Brain microvascular endothelial cell (primary cell): ENCODE measurements at regions not wholly inside any gene's neighbourhood (a gene's known extent, or its start where the extent isn't known, plus 50 kb on each side); places are given as distances from the start of the nearest gene placed in this dataset.
"Not testable (repeated sequence)": the region's sequence is repeated elsewhere in the genome, so short reads cannot be mapped to it uniquely, and the experiment has no call there.

ENCODE experiments used
- DNase-seq: peaks from one replicate; pipeline ENCODE4 v3.0.0-alpha.2; 2020
- H3K27ac ChIP-seq: fragments of 250-450 bp; sonication (Bioruptor Pico); 2 replicates; pipeline ENCODE4 v1.5.1; 2020; ENCODE audit warnings: mild to moderate bottlenecking, moderate library complexity
- H3K27me3 ChIP-seq: fragments of 250-450 bp; sonication (Bioruptor Pico); replicated peaks from 2 replicates; pipeline ENCODE4 v1.5.1; 2020; ENCODE audit warnings: mild to moderate bottlenecking
- H3K36me3 ChIP-seq: fragments of 250-450 bp; sonication (Bioruptor Pico); replicated peaks from 2 replicates; pipeline ENCODE4 v1.5.1; 2020; ENCODE audit warnings: mild to moderate bottlenecking
- H3K4me3 ChIP-seq: 2 replicates; pipeline ENCODE4 v1.5.1; 2011; ENCODE audit warnings: low read depth, mild to moderate bottlenecking, control low read depth, low read length, moderate library complexity
- in situ Hi-C: cut with HindIII; loops from 2 replicates; pipeline ENCODE4 v1.10.0; 2017; ENCODE audit warnings: low sequenced_read_pairs, low pct_ligation_motif_present
- TF ChIP-seq, protein P1 (sequence below): IDR thresholded peaks from 2 replicates; pipeline ENCODE4 v1.5.1; 2011; ENCODE audit warnings: low read depth, mild to moderate bottlenecking, moderate library complexity, low read length, control low read depth, inconsistent platforms; ENCODE audit errors: missing control alignments

DNA sequence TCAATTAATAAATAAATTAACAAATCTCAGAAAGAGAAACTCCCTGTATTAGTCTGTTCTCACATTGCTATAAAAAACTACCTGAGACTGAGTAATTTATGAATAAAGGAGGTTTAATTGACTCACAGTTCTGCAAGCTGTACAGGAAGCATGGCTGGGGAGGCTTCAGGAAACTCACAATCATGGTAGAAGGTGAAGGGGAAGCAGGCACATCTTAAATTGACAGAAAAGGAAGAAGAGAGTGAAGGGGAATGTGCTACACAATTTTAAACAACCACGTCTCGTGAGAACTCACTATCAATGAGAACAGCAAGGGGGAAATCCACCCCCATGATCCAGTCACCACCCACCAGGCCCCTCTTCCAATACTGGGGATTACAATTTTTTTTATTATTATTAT, 358.3 kb upstream of the KIAA1217 start:
- H3K27me3 ChIP-seq = no peaks in the 10 kb centered on the region
- TF ChIP-seq, protein P1, sequence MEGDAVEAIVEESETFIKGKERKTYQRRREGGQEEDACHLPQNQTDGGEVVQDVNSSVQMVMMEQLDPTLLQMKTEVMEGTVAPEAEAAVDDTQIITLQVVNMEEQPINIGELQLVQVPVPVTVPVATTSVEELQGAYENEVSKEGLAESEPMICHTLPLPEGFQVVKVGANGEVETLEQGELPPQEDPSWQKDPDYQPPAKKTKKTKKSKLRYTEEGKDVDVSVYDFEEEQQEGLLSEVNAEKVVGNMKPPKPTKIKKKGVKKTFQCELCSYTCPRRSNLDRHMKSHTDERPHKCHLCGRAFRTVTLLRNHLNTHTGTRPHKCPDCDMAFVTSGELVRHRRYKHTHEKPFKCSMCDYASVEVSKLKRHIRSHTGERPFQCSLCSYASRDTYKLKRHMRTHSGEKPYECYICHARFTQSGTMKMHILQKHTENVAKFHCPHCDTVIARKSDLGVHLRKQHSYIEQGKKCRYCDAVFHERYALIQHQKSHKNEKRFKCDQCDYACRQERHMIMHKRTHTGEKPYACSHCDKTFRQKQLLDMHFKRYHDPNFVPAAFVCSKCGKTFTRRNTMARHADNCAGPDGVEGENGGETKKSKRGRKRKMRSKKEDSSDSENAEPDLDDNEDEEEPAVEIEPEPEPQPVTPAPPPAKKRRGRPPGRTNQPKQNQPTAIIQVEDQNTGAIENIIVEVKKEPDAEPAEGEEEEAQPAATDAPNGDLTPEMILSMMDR = no peak
- no peaks in the 10 kb centered on the region for H3K36me3 ChIP-seq
- no peak overlapping the region for H3K4me3 ChIP-seq
- H3K27ac ChIP-seq = no peak overlapping the region
- DNase-seq = no peak
- in situ Hi-C loops = no loop called here

DNA sequence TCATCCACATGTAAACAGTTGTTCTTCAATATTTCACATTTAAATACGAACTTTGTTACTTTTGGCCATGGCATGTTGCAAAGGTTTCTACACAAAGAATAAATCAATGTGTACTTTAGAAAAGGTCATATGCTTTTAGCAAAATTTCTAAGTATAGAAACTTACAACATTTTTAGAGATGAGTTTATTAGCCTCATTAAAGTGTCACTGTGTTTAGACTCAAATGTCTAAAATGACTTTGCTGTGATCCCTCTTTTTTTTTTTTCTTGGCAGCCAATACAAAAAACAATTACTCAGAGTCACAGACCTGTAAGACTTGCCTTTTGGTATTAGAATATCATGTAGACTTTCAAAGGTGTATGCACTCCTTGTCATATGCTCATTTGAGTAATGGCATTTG, 349.3 kb upstream of the KIAA1217 start:
- Histone ChIP-seq H3K36me3 (no peaks in the 10 kb centered on the region), H3K27me3 (no peaks in the 10 kb centered on the region), H3K4me3 (no peak overlapping the region), H3K27ac (no peak overlapping the region)
- in situ Hi-C loops = no loop called here
- TF ChIP-seq, protein P1 = no peak
- no peak for DNase-seq

DNA sequence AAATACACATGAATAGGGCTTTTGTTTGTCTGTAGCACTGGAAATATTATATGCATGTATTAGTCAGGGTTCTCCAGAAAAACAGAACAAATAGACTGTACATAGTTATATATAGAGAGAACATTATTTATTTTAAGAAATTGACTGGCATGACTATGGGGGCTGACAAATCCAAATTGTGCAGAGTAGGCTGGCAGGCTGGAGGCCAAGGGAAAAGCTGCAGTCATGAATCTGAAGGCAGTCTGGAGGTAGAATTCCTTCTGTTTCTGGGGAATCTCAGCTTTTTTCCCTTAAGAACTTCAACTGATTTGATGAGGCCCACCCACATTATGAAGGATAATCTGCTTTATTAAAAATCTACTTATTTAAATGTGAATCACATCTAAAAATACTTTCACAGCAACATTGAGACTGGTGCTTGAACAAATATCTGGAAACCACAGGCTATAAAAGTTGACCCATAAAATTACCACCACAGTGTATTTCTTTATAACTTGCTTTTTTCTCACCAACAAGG, 344.2 kb upstream of the KIAA1217 start:
- in situ Hi-C loops = no loop called here
- Histone ChIP-seq H3K27me3 (no peaks in the 10 kb centered on the region), H3K4me3 (no peak overlapping the region), H3K27ac (no peak overlapping the region), H3K36me3 (no peaks in the 10 kb centered on the region)
- TF ChIP-seq, protein P1 = no peak
- no peak for DNase-seq

DNA sequence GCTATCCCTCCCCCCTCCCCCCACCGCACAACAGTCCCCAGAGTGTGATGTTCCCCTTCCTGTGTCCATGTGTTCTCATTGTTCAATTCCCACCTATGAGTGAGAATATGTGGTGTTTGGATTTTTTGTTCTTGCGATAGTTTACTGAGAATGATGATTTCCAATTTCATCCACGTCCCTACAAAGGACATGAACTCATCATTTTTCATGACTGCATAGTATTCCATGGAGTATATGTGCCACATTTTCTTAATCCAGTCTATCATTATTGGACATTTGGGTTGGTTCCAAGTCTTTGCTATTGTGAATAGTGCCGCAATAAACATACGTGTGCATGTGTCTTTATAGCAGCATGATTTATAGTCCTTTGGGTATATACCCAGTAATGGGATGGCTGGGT, 342.0 kb upstream of the KIAA1217 start:
- in situ Hi-C loops, H3K27ac ChIP-seq, H3K27me3 ChIP-seq, H3K36me3 ChIP-seq, H3K4me3 ChIP-seq, DNase-seq: not testable (repeated sequence)

DNA sequence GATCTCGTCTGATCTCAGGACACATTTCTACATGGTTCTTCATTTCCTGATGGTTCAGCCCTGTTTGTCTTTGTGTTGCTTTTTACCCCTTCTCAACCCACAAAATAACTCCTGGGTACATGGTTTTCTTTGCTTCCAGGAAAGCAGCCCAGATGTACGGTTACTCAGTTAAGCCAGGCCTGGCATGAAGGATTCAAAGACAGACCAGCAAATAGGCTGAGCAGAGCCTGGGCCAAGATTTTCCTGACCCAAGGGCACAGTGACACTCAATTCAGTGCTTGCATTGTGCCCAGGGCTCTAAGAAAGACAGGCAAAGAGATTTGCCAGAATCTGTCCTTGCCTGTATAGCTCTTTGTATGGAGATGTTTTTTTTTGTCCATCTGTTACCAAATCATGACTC, 340.8 kb upstream of the KIAA1217 start:
- in situ Hi-C loops = no loop called here
- Histone ChIP-seq H3K36me3 (no peaks in the 10 kb centered on the region), H3K4me3 (no peak overlapping the region), H3K27me3 (no peaks in the 10 kb centered on the region), H3K27ac (no peak overlapping the region)
- TF ChIP-seq, protein P1 = no peak
- no peak for DNase-seq

DNA sequence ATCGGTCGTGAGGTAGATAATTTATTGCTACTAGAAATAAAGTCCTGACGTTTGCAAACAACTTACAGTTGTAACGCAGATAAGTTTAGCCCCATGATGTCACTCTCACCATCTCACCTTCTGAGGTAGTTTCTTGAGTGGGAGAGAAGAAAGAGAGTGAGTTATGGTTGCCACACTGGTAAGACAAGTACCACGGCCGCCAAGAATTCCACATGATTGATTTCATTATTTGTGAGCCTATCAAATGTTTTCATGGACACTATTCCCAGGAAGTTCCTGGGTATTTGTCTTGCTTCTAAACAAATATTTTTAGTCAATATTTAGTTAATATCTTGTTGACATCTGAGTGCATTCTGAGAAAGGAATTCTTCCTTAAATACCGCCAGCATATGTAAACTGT, 339.4 kb upstream of the KIAA1217 start:
- Histone ChIP-seq H3K36me3 (no peaks in the 10 kb centered on the region), H3K27ac (no peak overlapping the region), H3K4me3 (no peak overlapping the region), H3K27me3 (no peaks in the 10 kb centered on the region)
- no peak for DNase-seq
- TF ChIP-seq, protein P1 = no peak
- in situ Hi-C loops = no loop called here
